ENCODE measurements at regions not wholly inside any gene's neighbourhood (a gene's known extent, or its start where the extent isn't known, plus 50 kb on each side); places are given as distances from the start of the nearest gene placed in this dataset.

- DNase-seq: no peak
These were observed 880.1 kb upstream of the PCDH9 start for GRCh38 chr13:68110178-68110768.

- DNase-seq: no peak
These were observed 877.5 kb upstream of the PCDH9 start for GRCh38 chr13:68107667-68108066.

DNA sequence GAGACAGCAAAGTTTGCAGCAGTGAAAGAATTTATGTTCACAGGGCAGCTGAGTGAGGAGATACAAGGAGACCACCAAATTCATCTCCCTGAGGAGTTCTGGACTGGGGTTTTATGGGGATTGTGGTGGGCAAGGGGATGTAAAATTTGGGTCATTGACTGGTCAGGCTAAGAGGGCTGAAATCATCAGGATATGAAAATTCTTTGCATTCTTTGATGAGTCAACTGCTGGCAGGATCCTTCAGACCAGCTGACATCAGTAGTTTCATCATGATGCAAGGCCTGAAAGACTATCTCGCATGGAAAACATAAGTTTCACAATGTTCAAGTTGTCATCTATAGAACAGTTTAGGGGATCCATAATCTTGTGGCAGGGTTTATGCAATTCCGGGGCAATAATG, 869.5 kb upstream of the PCDH9 start:
- DNase-seq: no peak

- no peak for DNase-seq
These were observed 850.9 kb upstream of the PCDH9 start for GRCh38 chr13:68081061-68081460.

GRCh38 chr13:68078874-68079273, 848.7 kb upstream of the PCDH9 start:
- no peak for DNase-seq

GRCh38 chr13:68078469-68078868, 848.3 kb upstream of the PCDH9 start:
- no peak for DNase-seq

GRCh38 chr13:68076046-68076445, 845.9 kb upstream of the PCDH9 start:
- DNase-seq: no peak

DNA sequence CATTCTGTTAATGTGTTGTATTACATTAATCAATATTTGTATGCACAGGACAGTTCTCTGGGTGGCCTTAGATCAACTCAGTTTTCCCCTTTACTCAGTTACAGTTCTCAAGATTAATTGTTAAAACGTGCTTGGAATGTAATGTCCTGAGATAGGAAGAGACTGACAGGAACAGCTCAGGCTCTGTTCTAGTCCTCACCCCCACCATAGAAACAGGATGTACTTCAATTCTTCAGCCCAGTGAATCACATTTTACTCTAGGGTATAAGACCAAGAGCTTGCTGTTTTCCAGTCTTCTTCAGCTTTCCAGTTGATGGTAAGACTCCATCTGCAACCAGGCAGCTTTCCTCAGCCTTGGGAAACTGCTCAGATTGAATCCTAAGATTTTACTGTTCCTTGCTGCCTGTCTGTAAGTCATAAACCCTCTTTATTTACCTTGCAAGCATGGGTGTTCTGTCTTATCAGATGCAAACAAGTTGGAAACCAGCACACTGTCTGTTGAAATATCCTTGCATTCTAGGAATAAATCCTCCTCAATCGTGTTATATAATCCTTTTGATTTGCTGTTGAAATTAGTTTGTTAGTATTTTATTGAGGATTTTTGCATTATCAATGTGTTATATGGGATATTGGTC, 836.9 kb upstream of the PCDH9 start:
- DNase-seq: no peak

DNA sequence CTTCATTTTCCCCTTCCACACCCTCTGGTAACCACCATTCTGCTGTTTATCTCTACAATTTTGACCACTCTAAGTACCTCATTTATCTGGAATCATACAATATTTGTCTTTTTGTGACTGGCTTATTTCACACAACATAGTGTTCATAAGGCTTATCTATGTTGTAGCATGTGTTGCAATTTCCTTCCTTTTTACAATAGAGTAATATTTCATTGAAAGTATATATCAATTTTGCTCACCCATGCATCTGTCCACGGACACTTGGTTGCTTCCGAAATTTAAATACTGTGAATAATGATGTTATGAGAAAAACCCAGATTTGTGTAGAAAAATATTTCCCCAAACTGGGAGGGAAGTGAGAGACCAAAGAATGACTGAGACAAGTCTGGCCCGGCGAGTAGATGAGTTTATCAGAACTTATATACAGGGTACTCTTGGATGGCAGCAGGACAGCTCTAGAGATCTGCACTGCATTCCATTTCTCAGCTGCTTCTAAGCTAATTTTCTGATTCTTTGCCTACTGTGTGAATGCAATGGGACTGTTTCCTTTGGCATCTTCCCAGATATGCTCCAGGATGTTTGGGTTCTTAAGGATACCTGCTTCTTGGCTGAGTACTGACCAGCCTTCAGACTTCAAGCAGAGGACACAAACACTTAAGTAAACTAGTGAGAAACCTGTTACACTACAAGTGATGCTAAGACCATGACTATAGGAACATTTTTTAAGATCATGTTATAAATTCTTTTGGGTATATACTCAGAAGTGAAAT, 834.0 kb upstream of the PCDH9 start:
- DNase-seq: no peak

DNA sequence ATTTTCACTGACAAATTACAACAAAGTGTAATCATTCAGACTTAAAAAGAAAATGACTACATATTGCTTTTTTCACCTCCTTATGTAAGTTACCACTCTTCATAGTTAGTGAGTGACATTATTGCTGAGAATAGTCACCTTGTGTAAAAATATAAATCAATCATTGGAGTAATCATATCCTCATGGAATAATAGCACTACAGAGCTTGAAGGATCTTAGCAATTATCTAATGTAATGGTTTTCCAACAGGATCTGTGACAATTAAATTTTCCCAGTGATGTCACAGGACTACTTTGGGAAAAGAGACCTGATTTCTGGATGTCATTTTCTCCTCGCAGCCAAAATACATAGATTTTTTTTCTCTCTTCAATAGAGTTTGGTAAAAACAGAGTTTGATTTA, 833.0 kb upstream of the PCDH9 start:
- DNase-seq: no peak

DNA sequence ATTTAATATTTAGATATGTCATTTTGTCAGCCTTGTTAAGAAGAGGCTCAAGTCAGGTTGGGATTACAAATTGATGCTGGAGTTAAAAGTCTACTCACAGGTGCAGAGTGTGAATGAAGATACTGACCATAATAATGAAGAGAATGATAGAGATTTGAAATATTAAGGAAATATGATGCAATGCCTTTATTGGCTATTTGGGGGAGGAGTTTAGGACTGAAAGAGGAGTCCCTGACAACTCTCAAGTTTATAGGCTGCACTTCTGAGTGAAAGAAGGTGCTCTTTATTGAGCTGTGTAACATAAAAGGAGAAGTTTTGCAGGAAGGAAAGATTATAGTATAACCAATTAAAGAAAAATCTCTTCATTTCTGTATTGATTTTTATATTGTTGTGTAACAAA, 827.7 kb upstream of the PCDH9 start:
- DNase-seq: no peak

GRCh38 chr13:68056816-68057710, 826.9 kb upstream of the PCDH9 start:
- DNase-seq: no peak

GRCh38 chr13:68051910-68052309, 821.8 kb upstream of the PCDH9 start:
- DNase-seq: no peak

- DNase-seq: no peak
These were observed 820.6 kb upstream of the PCDH9 start for GRCh38 chr13:68050761-68051160.

- DNase-seq: no peak
These were observed 818.7 kb upstream of the PCDH9 start for GRCh38 chr13:68048802-68049359.

GRCh38 chr13:68047889-68048288, 817.8 kb upstream of the PCDH9 start:
- no peak for DNase-seq

GRCh38 chr13:68046903-68047302, 816.8 kb upstream of the PCDH9 start:
- no peak for DNase-seq

DNA sequence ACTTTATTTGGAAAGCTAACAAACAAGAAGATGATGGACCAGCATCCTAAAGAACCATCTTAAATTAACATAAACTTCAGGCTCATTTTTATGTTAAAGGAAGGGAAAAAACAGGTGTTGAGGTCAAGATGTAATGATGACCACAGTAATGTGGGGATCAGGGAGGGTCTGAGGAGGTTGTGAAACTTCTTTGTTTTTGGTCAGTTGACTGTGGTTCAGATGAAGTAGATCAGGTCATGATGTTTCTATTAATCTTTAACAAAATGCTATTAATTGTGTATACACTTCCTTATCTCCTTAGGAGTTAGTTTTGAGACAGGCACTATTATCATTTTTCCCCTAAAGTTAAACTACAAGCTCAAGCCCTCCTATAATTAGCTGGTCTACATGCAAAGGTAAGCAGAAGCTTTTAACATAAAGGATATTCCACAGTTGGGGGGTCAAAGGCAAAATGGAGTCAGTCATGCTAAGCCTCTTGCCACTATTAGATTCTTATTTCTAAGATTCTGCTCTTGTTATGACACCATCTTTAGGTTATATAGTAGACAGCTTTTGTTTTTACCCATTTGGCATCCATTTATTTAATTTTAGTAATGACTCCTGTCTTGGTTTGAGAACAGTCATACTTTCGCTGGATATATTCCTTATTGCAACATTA, 800.1 kb upstream of the PCDH9 start:
- DNase-seq: no peak

GRCh38 chr13:68028701-68029100, 798.6 kb upstream of the PCDH9 start:
- DNase-seq: no peak

DNA sequence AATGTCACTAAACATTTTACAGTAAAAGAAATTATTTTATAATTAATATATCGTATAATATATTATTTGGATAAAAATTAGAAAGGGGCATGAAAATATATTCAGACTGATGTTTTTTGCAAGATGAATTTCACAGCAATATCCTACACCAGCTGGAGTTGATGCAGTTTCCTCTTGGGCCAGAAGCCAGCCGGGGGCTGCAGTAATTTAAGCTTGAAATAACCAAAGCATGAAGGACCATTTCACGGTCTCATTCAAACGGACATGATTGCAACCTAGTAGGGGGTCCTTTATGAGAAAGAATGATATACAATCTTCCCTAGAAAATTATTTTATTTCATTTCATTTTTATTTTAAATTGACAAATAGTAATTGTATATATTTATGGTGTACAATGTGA, 797.2 kb upstream of the PCDH9 start:
- DNase-seq: no peak

- DNase-seq: no peak
These were observed 795.9 kb upstream of the PCDH9 start for GRCh38 chr13:68026077-68026476.

DNA sequence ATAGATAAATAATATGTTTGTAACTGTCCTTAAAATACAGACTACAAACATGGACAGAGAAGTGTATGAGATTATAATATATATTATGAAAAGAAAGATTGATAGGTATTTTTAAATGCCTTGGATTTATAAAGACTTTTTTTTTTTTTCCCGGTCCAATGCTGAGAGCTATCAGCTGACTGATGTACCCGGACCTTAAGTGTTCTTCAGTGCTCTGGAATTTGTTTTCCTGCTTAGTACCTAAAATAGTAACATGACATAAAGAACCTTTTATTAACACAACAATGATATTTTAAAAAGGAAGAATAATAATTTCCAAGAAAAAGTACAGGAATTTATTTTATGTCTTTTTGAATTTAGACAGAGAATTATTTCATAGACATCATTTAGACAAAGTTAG, 795.5 kb upstream of the PCDH9 start:
- DNase-seq: no peak

All from skin of body (tissue), 1 donor.